Right renal cortex interstitium (tissue), 3 donors: ENCODE measurements at regions not wholly inside any gene's neighbourhood (a gene's known extent, or its start where the extent isn't known, plus 50 kb on each side); places are given as distances from the start of the nearest gene placed in this dataset.
"Not testable (repeated sequence)": the region's sequence is repeated elsewhere in the genome, so short reads cannot be mapped to it uniquely, and the experiment has no call there.

Source experiments
- DNase-seq, 3 donors: peaks; one replicate each; pipeline ENCODE4 v3.0.0-alpha.2; 2013; ENCODE audit warnings: low read depth in 3 of 3, low spot score in 2 of 3

GRCh38 chr21:27060190-27060589 lies 93.3 kb upstream of the ADAMTS5 start:
- no peak for DNase-seq

DNA sequence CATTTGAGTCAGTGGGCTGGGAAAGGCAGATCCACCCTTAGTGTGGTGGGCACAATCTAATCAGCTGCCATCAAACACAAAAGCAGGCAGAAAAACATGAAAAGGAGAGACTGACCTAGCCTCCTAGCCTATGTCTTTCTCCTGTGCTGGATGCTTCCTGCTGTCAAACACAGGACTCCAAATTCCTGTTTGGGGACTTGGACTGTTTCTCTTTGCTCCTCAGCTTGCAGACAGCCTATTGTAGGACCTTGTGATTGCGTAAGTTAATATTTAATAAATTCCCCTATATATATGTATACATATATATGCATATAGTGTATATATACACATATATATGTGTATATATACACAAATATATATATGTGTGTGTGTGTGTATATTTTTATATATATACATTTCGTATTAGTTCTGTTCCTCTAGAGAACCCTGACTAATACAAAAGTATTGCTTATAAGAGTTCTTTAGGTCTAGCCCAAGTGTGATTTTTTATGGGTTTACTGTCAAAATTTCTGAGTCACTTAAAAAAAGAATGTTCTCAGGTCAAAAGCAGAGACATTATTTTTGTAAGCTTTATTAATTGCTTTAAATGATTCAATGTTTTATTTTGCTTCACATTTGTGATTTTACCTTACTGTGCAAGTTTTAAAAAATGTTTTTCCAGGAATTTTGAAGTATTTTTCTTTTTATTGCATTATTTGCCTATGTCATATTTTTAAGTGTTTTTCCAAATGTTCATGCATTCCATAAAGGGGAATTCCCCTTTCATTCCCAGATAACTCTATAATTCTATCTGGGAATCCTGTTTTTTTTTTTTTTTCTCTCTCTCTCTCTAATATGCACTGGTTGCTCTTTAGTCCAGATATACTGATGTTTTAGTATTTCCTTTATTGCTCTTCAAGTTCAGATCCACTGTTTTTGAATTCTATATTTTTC lies 92.1 kb upstream of the ADAMTS5 start:
- no peak for DNase-seq

GRCh38 chr21:27057997-27058396 lies 91.1 kb upstream of the ADAMTS5 start:
- DNase-seq, result no peak

- DNase-seq, result no peak
Observed at GRCh38 chr21:27047658-27048314, 80.9 kb upstream of the ADAMTS5 start.

GRCh38 chr21:27047283-27047657 lies 80.4 kb upstream of the ADAMTS5 start:
- no peak for DNase-seq

DNA sequence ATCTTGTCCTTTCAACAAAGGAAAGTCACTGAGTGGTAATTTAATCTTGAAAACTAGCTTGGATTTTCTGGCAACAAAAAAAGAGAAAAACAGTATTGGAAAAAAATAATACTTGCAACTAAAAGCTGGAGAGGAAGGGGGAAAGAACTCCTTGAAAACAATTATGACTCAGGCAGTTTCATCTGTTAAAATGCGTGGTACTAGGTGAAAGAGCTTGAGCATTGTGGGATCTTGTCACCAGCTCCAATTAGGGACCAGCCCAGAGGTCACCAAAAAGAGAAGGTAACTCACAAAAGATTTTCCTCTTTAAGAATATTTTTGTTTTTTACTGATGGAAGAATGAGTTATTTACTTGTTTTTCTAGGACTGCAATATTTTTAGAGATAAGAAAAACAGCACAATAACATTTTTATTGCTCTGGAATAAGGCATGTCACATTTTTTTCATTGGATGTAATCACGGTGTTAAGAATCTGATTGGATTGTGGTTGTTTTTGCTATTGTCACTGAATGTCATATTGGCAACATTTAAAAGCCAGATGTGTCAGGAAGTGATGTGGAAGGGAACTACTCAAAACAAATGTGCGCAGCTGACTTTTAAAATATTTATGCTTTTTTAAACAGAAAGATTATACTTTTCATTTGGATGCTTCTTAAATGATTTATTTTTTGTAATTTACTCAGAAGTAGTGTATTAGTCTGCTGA lies 78.5 kb upstream of the ADAMTS5 start:
- no peak for DNase-seq

- no peak for DNase-seq
Observed at GRCh38 chr21:27043377-27043776, 76.5 kb upstream of the ADAMTS5 start.

DNA sequence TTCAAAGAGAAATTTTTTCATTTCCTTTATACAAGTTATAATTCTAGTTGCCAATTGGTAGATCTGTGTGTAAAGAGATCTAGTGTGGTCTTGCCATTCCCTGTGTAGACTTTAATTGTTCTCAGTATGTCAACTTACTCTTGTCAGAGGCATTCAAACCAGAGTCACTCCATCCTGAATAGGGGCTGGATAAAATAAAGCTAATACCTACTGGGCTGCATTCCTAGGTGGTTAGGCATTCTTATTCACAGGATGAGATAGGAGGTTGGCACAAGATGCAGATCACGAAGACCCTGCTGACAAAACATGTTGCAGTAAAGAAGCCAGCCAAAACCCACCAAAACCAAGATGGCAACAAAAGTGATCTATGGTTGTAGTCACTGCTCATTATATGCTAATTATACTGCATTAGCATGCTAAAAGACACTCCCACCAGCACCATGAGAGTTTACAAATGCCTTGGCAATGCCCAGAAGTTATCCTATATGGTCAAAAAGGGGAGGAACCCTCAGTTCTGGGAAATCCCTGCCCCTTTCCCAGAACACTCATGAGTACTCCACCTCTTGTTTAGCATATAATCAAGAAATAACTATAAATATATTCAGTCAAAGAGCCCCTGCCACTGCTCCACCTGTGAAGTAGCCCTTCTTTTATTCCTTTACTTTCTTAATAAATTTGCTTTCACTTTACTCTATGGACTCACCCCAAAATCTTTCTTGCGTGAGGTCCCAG lies 74.0 kb upstream of the ADAMTS5 start:
- no peak for DNase-seq

GRCh38 chr21:27036736-27037301 lies 69.9 kb upstream of the ADAMTS5 start:
- DNase-seq, result no peak

DNA sequence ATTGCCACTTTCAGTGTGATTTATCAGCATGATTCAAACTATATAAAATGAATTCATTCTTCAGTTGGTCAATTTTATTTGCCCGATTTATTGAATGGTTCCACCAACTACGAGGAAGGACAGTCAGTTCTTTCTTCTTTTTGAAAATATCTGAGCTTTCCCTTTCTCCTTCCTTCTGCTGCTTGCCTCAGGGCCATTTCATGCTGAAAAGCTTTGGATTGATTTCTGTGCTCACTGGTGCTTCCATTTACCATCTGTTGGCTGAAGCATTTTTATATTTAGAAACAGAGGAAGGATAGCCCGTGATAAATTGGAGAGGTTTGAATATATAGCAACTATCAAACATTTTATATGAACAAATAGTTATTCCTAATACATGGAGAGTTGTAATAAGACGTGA lies 68.9 kb upstream of the ADAMTS5 start:
- DNase-seq, result no peak

DNA sequence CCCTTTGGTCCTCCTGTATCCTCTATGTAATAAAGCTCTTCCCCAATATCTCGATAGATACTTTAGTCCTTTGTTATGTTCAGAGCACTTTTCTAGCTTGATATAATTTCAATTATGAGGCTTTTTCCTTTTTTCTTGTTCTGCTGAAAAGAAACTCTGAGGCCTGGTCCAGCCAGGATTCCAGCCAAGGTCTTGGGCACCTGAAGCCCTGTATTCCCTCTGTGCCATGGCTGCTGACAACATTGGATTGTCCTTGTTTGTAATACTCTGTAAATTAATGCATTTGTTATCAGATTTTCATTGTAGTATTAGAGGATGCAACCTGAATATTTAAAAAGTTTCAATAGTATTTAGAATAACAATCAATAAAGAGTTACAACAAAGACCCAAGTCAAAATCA lies 67.9 kb upstream of the ADAMTS5 start:
- DNase-seq, result no peak

- no peak for DNase-seq
Observed at GRCh38 chr21:27033471-27033870, 66.6 kb upstream of the ADAMTS5 start.

DNA sequence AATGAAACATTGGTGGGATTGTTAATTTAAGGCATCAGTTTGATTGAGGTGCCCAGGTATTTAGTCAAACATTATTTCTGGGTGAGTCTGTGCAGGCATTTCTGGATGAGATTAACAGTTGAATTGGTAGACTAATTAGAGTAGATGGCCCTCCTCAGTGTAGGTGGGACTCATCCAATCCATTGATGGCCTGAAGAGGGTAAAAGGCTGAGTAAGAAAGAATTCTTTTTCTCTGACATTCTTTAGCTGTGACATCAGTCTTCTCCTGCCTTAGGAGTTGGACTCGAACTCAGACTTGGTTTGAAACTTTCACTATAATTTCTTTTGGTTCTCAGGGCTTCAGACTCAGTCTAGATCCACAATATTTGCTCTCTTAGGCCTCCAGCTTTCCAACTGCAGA lies 59.6 kb upstream of the ADAMTS5 start:
- no peak for DNase-seq

- DNase-seq, result not testable (repeated sequence)
Observed at GRCh38 chr21:27025708-27026107, 58.8 kb upstream of the ADAMTS5 start.

DNA sequence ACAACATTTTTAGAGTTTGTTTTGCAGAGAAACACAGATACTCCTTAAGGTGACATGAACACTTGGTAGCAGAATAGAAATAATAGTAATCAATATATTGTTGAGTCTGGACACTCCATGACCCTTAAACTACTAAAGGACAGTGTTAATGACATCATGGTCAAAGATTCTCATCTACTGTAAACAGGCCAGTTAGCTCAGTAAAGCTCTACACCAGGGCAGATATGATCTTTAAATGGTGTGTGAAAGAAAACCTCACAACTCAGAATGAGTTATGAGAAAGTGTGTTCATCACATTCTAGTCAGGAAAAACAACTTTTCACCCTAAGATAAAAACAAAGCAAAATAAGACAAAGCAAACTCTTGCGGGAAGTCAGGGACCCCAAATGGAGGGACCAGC lies 58.1 kb upstream of the ADAMTS5 start:
- no peak for DNase-seq

DNA sequence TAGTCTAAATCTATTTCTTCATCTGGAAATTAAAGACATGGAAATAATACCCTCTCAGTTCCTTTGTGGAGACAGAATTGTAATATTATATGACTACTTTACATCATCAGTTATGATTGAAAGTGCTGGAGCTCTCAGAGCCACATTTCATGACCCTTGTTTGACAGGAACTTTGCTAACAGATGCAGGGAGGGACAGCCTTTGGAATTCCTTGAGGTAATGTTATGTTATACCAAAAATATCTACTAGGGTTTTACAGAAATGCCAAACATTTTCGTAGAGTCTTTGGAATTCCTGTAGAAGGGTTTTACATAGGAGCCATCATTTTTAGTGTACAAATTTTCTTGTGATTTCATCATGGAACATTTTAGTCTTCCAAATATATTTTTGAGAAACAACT lies 57.4 kb upstream of the ADAMTS5 start:
- no peak for DNase-seq

DNA sequence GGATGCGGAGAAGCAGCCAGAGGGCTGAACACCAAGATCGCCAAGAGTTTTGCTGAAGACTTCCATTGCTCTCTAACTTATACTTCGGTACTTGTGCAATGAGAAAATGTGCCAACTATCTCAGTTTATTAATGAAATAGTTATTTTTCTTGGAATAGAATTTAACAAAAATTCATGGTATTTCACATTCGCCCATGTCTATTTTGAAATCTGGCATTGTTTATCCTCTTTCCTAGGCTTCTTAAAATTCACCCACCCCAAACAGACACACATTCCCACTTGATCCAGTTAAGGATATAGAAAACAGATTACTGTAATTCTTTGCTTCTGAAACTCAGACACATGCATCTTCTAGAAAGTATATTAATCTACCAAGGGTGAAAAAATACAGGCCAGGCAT lies 56.3 kb upstream of the ADAMTS5 start:
- DNase-seq, result no peak

DNA sequence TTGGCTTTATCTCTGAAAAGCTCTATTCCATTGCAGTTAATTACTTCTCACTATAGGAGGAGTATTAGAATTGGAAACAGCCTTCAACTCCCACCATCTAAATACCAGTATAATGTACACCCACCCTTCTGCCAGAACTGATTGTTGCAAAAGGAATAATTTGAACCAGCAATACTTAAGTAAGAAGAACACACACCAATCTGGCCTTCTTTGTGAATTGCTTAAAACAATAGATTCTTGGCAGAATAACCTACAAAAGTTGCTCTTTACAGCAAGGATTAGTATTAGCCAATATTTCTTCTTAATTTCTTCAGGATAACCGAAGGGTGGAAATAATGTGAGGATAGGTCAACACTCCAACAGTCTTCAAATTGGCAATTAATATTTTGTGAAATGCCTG lies 54.9 kb upstream of the ADAMTS5 start:
- no peak for DNase-seq

- DNase-seq, result no peak
Observed at GRCh38 chr21:27021046-27021445, 54.2 kb upstream of the ADAMTS5 start.

DNA sequence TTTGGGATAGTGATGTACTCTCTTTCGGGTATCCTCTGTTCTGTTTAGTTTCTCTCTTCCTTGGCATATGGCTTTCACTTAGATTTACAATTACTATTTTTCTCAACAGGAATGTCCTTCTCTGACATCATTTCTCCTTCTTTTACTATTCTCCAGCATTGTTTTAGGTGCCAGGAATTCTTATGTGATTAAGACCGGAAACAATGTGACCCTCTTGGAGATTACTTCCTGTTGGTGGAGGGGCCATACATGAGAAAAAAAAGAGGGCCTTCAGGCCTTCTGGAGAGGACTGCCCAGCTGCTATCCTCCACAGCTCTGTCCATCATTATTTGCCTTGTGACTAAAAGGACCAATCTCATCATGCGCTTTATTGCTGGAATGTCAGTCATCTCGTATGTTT lies 50.4 kb upstream of the ADAMTS5 start:
- no peak for DNase-seq
